HepG2 (cell line): ENCODE measurements at regions not wholly inside any gene's neighbourhood (a gene's known extent, or its start where the extent isn't known, plus 50 kb on each side); places are given as distances from the start of the nearest gene placed in this dataset.

Experiments
- ATAC-seq: fragments of 200-7000 bp; cut with Tn5 transposase; 3 replicates; pipeline ENCODE4 v1.9.1; 2020; ENCODE audit warnings: mild to moderate bottlenecking, moderate library complexity
- BruUV-seq: library from RNA; stranded (reverse); fragments of 400-500 nt; replicated peaks from 2 replicates; lab custom pipeline; 2021; lab: Mats Ljungman, UMichigan
- CTCF ChIA-PET: fragments of 300-600 bp; formaldehyde crosslinking; extraction: SDS; loops from one replicate; lab custom pipeline; 2021; ENCODE audit warnings: low total read pairs, inconsistent platforms, low intra/inter-chr PET ratio; lab: Yijun Ruan, JAX
- POLR2A ChIA-PET: fragments of 350-600 bp; sonication (Branson Sonifier 250); formaldehyde crosslinking; loops from one replicate; lab custom pipeline; 2020; ENCODE audit warnings: antibody characterized with exemption, inconsistent platforms; lab: Yijun Ruan, JAX
- DNase-seq: peaks from one replicate; pipeline ENCODE4 v3.0.0-alpha.2; 2015; ENCODE audit warnings: low spot score
- FAIRE-seq: peaks from 3 replicates; lab custom pipeline; 2011; peaks lifted over from hg19 to GRCh38; lab: Jason Lieb, UNC
- H2AFZ ChIP-seq: one replicate; pipeline ENCODE4 v1.6.1; 2011; ENCODE audit warnings: low read length, inconsistent platforms
- H3K27ac ChIP-seq: fragments of 300-600 bp; 3 replicates; pipeline ENCODE4 v1.8.0; 2011; ENCODE audit warnings: mixed run types, mild to moderate bottlenecking, mixed read lengths, low read length, inconsistent platforms; ENCODE audit not compliant: insufficient read depth; ENCODE audit errors: extremely low read length
- H3K27me3 ChIP-seq, 2 experiments: fragments of 200-600 bp in 1 of 2; 2 replicates in 1 of 2; 3 replicates in 1 of 2; pipeline versions ENCODE4 v1.6.0 to v1.8.0; 2011; ENCODE audit warnings: low read length in 2 of 2, mild to moderate bottlenecking in 2 of 2, moderate library complexity in 2 of 2, inconsistent platforms in 1 of 2; ENCODE audit not compliant: insufficient read depth in 2 of 2, control insufficient read depth in 1 of 2
- H3K36me3 ChIP-seq, 2 experiments: fragments of 200-600 bp in 1 of 2; replicated peaks in 1 of 2; 2 replicates in 1 of 2; 3 replicates in 1 of 2; pipeline versions ENCODE4 v1.5.1 to v1.8.0; 2011; ENCODE audit warnings: low read length in 2 of 2, inconsistent platforms in 1 of 2; ENCODE audit not compliant: insufficient read depth in 2 of 2, control insufficient read depth in 1 of 2
- H3K4me1 ChIP-seq: 2 replicates; pipeline ENCODE4 v1.5.1; 2012; ENCODE audit warnings: low read length, inconsistent platforms; ENCODE audit not compliant: insufficient read depth
- H3K4me2 ChIP-seq: 2 replicates; pipeline ENCODE4 v1.6.0; 2011; ENCODE audit warnings: low read depth, low read length, inconsistent platforms
- H3K4me3 ChIP-seq, 3 experiments: fragments of 200-600 bp in 1 of 3; sonication (generic), shearing (Covaris generic) in 1 of 3; replicated peaks in 1 of 3; 2 replicates each; pipeline ENCODE4 v1.5.1; 2011 to 2016; ENCODE audit warnings: low read length in 3 of 3, inconsistent platforms in 2 of 3, low read depth in 2 of 3, mild to moderate bottlenecking in 2 of 3, control low read depth in 1 of 3, mixed read lengths in 1 of 3; ENCODE audit not compliant: insufficient read depth in 1 of 3
- H3K79me2 ChIP-seq: one replicate; pipeline ENCODE4 v1.6.1; 2011; ENCODE audit warnings: low read length, inconsistent platforms; ENCODE audit not compliant: insufficient read depth
- H3K9ac ChIP-seq: 2 replicates; pipeline ENCODE4 v1.6.0; 2011; ENCODE audit warnings: mild to moderate bottlenecking, low read depth, low read length, inconsistent platforms; ENCODE audit not compliant: insufficient read depth
- H3K9me3 ChIP-seq: 2 replicates; pipeline ENCODE4 v1.5.1; 2012; ENCODE audit warnings: mild to moderate bottlenecking, low read length
- H4K20me1 ChIP-seq: 2 replicates; pipeline ENCODE4 v1.6.0; 2011; ENCODE audit warnings: inconsistent platforms, mild to moderate bottlenecking, low read length, moderate library complexity; ENCODE audit not compliant: insufficient read depth
- AGO1 ChIP-seq: fragments of 200-400 bp; formaldehyde crosslinking; IDR thresholded peaks from 2 replicates; pipeline ENCODE4 v1.6.1; 2017; ENCODE audit warnings: mild to moderate bottlenecking, low read depth, low read length, moderate library complexity; ENCODE audit not compliant: poor library complexity, severe bottlenecking
- DDIT3 ChIP-seq: sonication (generic); formaldehyde crosslinking; IDR thresholded peaks from 2 replicates; pipeline ENCODE4 v1.4.0; 2020; ENCODE audit warnings: mild to moderate bottlenecking, missing genetic modification reagents
- EED ChIP-seq: sonication (generic); formaldehyde crosslinking; IDR thresholded peaks from 2 replicates; pipeline ENCODE4 v1.5.0; 2020; ENCODE audit warnings: mild to moderate bottlenecking, missing genetic modification reagents
- HDAC6 ChIP-seq: fragments of 200-600 bp; sonication (generic); IDR thresholded peaks from 2 replicates; pipeline ENCODE4 v1.7.0; 2017; ENCODE audit warnings: mild to moderate bottlenecking, antibody characterized with exemption, low read length, low read depth
- MLXIP ChIP-seq: sonication (generic); formaldehyde crosslinking; IDR thresholded peaks from 2 replicates; pipeline ENCODE4 v1.9.0; 2021; ENCODE audit warnings: missing genetic modification reagents, borderline replicate concordance
- NR1H2 ChIP-seq: sonication (generic); formaldehyde crosslinking; IDR thresholded peaks from 2 replicates; pipeline ENCODE4 v1.8.1; 2022; ENCODE audit warnings: low read depth, missing genetic modification reagents, borderline replicate concordance
- PITX1 ChIP-seq: sonication (generic); formaldehyde crosslinking; IDR thresholded peaks from 2 replicates; pipeline ENCODE4 v1.5.1; 2020; ENCODE audit warnings: mild to moderate bottlenecking, missing genetic modification reagents
- ZBTB20 ChIP-seq: sonication (generic); formaldehyde crosslinking; IDR thresholded peaks from 2 replicates; pipeline ENCODE4 v1.8.1; 2023; ENCODE audit warnings: missing genetic modification reagents, low read depth, mild to moderate bottlenecking, borderline replicate concordance
- ZC3H4 ChIP-seq: sonication (generic); formaldehyde crosslinking; IDR thresholded peaks from 2 replicates; pipeline ENCODE4 v1.4.0; 2020; ENCODE audit warnings: missing genetic modification reagents, borderline replicate concordance
- ZNF282 ChIP-seq: fragments of 450-650 bp; IDR thresholded peaks from 2 replicates; pipeline ENCODE4 v1.6.1; 2018; ENCODE audit not compliant: partially characterized antibody
- ZNF577 ChIP-seq: sonication (generic); formaldehyde crosslinking; IDR thresholded peaks from 2 replicates; pipeline ENCODE4 v1.4.0; 2020; ENCODE audit warnings: mild to moderate bottlenecking, low read depth, missing genetic modification reagents, borderline replicate concordance
- ZNF704 ChIP-seq: sonication (generic); formaldehyde crosslinking; IDR thresholded peaks from 2 replicates; pipeline ENCODE4 v1.8.1; 2023; ENCODE audit warnings: mild to moderate bottlenecking, inconsistent platforms, moderate library complexity, missing genetic modification reagents, borderline replicate concordance
- ZNF772 ChIP-seq: sonication (generic); formaldehyde crosslinking; IDR thresholded peaks from 2 replicates; pipeline ENCODE4 v1.5.0; 2020; ENCODE audit warnings: mild to moderate bottlenecking, missing genetic modification reagents
- WGBS: methylation state at CpG from one replicate; pipeline ENCODE4 v1.1.6; 2017; ENCODE audit warnings: low lambda C conversion rate; 5-methylcytosine and 5-hydroxymethylcytosine counted together
- in situ Hi-C: cut with HindIII; loops from 2 replicates; pipeline ENCODE4 v1.10.0; 2017; ENCODE audit warnings: low pct_unique_long_range_greater_than_20kb; ENCODE audit not compliant: extremely low pct_ligation_motif_present
- intact Hi-C: fragments of 100-400 bp; cut with micrococcal nuclease; formaldehyde crosslinking; loops from one replicate; pipeline ENCODE4 v1.10.0; 2022; ENCODE audit not compliant: unreplicated experiment
- TF ChIP-seq, protein P1 (sequence below): sonication (generic); formaldehyde crosslinking; IDR thresholded peaks from 2 replicates; pipeline ENCODE4 v1.4.0; 2020; ENCODE audit warnings: missing genetic modification reagents, mild to moderate bottlenecking, borderline replicate concordance
- TF ChIP-seq, protein P2 (sequence below): IDR thresholded peaks from 2 replicates; pipeline ENCODE4 v1.6.1; 2016

DNA sequence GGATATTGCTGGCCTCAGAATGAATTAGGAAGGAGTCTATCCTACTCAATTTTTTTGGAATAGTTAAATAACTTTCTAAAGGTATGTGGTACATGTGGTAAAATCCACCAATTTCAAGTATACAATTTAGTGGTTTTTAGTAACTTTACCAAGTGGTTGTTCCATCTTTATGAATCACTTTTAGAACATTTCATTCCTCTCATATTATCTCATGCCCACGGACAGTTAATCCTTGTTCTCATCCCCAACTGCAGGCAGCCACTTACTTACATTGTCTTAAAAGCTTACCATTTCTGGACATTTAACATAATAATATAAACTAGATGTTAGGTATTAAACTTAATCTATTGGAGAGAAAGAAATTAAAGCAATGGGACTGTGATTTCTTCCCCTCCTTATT is 146.3 kb upstream of the ZC3H15 start:
- WGBS = 98% methylated on average over 1 of the region's 1 CpG
- TF ChIP-seq NR1H2 (CRISPR knock-in tag) (no peak), ZNF282 (no peak), ZBTB20 (CRISPR knock-in tag) (no peak), ZNF704 (no peak), ZNF772 (CRISPR knock-in tag) (no peak), EED (CRISPR knock-in tag) (no peak), HDAC6 (no peak), DDIT3 (no peak), MLXIP (no peak), ZNF577 (no peak), PITX1 (CRISPR knock-in tag) (no peak), AGO1 (no peak), ZC3H4 (CRISPR knock-in tag) (no peak)
- TF ChIP-seq, protein P1, sequence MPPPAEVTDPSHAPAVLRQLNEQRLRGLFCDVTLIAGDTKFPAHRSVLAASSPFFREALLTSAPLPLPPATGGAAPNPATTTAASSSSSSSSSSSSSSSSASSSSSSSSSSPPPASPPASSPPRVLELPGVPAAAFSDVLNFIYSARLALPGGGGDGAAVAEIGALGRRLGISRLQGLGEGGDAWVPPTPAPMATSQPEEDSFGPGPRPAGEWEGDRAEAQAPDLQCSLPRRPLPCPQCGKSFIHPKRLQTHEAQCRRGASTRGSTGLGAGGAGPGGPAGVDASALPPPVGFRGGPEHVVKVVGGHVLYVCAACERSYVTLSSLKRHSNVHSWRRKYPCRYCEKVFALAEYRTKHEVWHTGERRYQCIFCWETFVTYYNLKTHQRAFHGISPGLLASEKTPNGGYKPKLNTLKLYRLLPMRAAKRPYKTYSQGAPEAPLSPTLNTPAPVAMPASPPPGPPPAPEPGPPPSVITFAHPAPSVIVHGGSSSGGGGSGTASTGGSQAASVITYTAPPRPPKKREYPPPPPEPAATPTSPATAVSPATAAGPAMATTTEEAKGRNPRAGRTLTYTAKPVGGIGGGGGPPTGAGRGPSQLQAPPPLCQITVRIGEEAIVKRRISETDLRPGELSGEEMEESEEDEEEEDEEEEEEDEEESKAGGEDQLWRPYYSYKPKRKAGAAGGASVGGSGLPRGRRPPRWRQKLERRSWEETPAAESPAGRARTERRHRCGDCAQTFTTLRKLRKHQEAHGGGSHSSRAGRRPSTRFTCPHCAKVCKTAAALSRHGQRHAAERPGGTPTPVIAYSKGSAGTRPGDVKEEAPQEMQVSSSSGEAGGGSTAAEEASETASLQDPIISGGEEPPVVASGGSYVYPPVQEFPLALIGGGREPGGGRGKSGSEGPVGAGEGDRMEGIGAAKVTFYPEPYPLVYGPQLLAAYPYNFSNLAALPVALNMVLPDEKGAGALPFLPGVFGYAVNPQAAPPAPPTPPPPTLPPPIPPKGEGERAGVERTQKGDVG = no peak
- TF ChIP-seq, protein P2, sequence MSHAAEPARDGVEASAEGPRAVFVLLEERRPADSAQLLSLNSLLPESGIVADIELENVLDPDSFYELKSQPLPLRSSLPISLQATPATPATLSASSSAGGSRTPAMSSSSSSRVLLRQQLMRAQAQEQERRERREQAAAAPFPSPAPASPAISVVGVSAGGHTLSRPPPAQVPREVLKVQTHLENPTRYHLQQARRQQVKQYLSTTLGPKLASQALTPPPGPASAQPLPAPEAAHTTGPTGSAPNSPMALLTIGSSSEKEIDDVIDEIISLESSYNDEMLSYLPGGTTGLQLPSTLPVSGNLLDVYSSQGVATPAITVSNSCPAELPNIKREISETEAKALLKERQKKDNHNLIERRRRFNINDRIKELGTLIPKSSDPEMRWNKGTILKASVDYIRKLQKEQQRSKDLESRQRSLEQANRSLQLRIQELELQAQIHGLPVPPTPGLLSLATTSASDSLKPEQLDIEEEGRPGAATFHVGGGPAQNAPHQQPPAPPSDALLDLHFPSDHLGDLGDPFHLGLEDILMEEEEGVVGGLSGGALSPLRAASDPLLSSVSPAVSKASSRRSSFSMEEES (CRISPR knock-in tag) = no peak
- BruUV-seq = no TSS peak
- Histone ChIP-seq H3K36me3 (no peaks in the 10 kb centered on the region; a peak in 2 of 5 replicates), H4K20me1 (no peaks in the 10 kb centered on the region), H2AFZ (no peak overlapping the region), H3K27ac (no peak overlapping the region), H3K4me1 (peaks cover 17% of the 10 kb centered on the region), H3K27me3 (no peaks in the 10 kb centered on the region), H3K79me2 (no peaks in the 10 kb centered on the region), H3K9me3 (no peaks in the 10 kb centered on the region), H3K4me2 (no peak overlapping the region), H3K9ac (no peak overlapping the region), H3K4me3 (no peak overlapping the region)
- intact Hi-C loops = no loop called here
- ATAC-seq (no peak), DNase-seq (no peak), FAIRE-seq (no peak)
- ChIA-PET CTCF (no interaction called here), POLR2A (no interaction called here)
- in situ Hi-C loops = no loop called here
